HG03175 (cell line): ENCODE measurements at regions not wholly inside any gene's neighbourhood (a gene's known extent, or its start where the extent isn't known, plus 50 kb on each side); places are given as distances from the start of the nearest gene placed in this dataset.

ENCODE experiments used
- ATAC-seq: cut with Tn5 transposase; IDR thresholded peaks from one replicate; pipeline ENCODE4 v1.9.1; 2021; ENCODE audit warnings: mild to moderate bottlenecking, moderate library complexity; ENCODE audit not compliant: unreplicated experiment

- no peak for ATAC-seq
Observed at GRCh38 chr2:82652117-82652516, 1807.0 kb downstream of the SUCLG1 start.

- no peak for ATAC-seq
Observed at GRCh38 chr2:82650038-82650437, 1809.0 kb downstream of the SUCLG1 start.

- no peak for ATAC-seq
Observed at GRCh38 chr2:82641598-82642180, 1817.4 kb downstream of the SUCLG1 start.

GRCh38 chr2:82636402-82637020 lies 1822.6 kb downstream of the SUCLG1 start:
- no peak for ATAC-seq

- ATAC-seq: no peak
Observed at GRCh38 chr2:82599021-82599420, 1860.1 kb downstream of the SUCLG1 start.

- no peak for ATAC-seq
Observed at GRCh38 chr2:82596581-82596980, 1862.5 kb downstream of the SUCLG1 start.

GRCh38 chr2:82591718-82592117 lies 1867.4 kb downstream of the SUCLG1 start:
- ATAC-seq: no peak

- no peak for ATAC-seq
Observed at GRCh38 chr2:82576656-82577055, 1882.4 kb downstream of the SUCLG1 start.

GRCh38 chr2:82539280-82539621 lies 1919.8 kb downstream of the SUCLG1 start:
- ATAC-seq: no peak

- no peak for ATAC-seq
Observed at GRCh38 chr2:82538590-82539279, 1920.3 kb downstream of the SUCLG1 start.

GRCh38 chr2:82528288-82528687 lies 1930.8 kb downstream of the SUCLG1 start:
- no peak for ATAC-seq

- ATAC-seq: no peak
Observed at GRCh38 chr2:82527124-82527523, 1932.0 kb downstream of the SUCLG1 start.

- no peak for ATAC-seq
Observed at GRCh38 chr2:82526277-82526676, 1932.8 kb downstream of the SUCLG1 start.

GRCh38 chr2:82525744-82526143 lies 1933.3 kb downstream of the SUCLG1 start:
- ATAC-seq: no peak

GRCh38 chr2:82524826-82525225 lies 1934.3 kb downstream of the SUCLG1 start:
- ATAC-seq: no peak

GRCh38 chr2:82511894-82512293 lies 1947.2 kb downstream of the SUCLG1 start:
- ATAC-seq: no peak

GRCh38 chr2:82508702-82509101 lies 1950.4 kb downstream of the SUCLG1 start:
- ATAC-seq: no peak

- no peak for ATAC-seq
Observed at GRCh38 chr2:82507657-82508056, 1951.4 kb downstream of the SUCLG1 start.

- no peak for ATAC-seq
Observed at GRCh38 chr2:82501217-82501616, 1957.9 kb downstream of the SUCLG1 start.

- ATAC-seq: no peak
Observed at GRCh38 chr2:82498777-82499443, 1960.2 kb downstream of the SUCLG1 start.

- ATAC-seq: no peak
Observed at GRCh38 chr2:82494739-82495138, 1964.3 kb downstream of the SUCLG1 start.

GRCh38 chr2:82491591-82491990 lies 1967.5 kb downstream of the SUCLG1 start:
- ATAC-seq: no peak
